ENCODE measurements at regions not wholly inside any gene's neighbourhood (a gene's known extent, or its start where the extent isn't known, plus 50 kb on each side); places are given as distances from the start of the nearest gene placed in this dataset.

- no peaks in the 10 kb centered on the region; the same call in 1 of the 2 replicates for H3K9me3 ChIP-seq
- H3K9me3 Mint-ChIP-seq (ENCODE audit: unreplicated experiment), result no peaks in the 10 kb centered on the region
- CTCF ChIA-PET, result no interaction called here
- no peak for DNase-seq
- POLR2A ChIA-PET, result no interaction called here
- no peaks in the 10 kb centered on the region for H3K27me3 ChIP-seq (replicated peaks; ENCODE audit: control insufficient read depth, insufficient read depth, low read length)
- H3K4me1 ChIP-seq, result no peaks in the 10 kb centered on the region
- no peaks in the 10 kb centered on the region for H3K36me3 ChIP-seq (ENCODE audit: control insufficient read depth, insufficient read depth, low read length)
- TF ChIP-seq CTCF (IDR thresholded peaks at IDR 0.05; ENCODE audit: insufficient read depth in 1 of 2, low read depth in 1 of 2, low read length in 1 of 2, severe bottlenecking in 1 of 2, unreplicated experiment in 1 of 2), result no peak
- no peaks in the 10 kb centered on the region for H3K27me3 Mint-ChIP-seq (ENCODE audit: insufficient read depth, unreplicated experiment)
- H3K36me3 Mint-ChIP-seq (ENCODE audit: insufficient read depth, unreplicated experiment), result no peaks in the 10 kb centered on the region
- intact Hi-C loops (cut with micrococcal nuclease; ENCODE audit: unreplicated experiment), result no loop called here
- H3K27ac Mint-ChIP-seq (ENCODE audit: unreplicated experiment), result no peak overlapping the region
- no peak overlapping the region for H3K4me3 ChIP-seq (ENCODE audit: low read depth, low read length)
- peaks cover 6% of the 10 kb centered on the region for H3K4me1 Mint-ChIP-seq (ENCODE audit: low read depth, unreplicated experiment)
- no TSS peak for BruUV-seq (replicated peaks)
- no peak overlapping the region for H3K4me3 Mint-ChIP-seq (ENCODE audit: unreplicated experiment)
Observed at GRCh38 chr5:87574106-87574505, 161.4 kb upstream of the CCNH start.

- ChIA-PET CTCF (no interaction called here), POLR2A (no interaction called here)
- no peaks in the 10 kb centered on the region for H3K27me3 ChIP-seq (replicated peaks; ENCODE audit: control insufficient read depth, insufficient read depth, low read length)
- TF ChIP-seq CTCF (IDR thresholded peaks at IDR 0.05; ENCODE audit: insufficient read depth in 1 of 2, low read depth in 1 of 2, low read length in 1 of 2, severe bottlenecking in 1 of 2, unreplicated experiment in 1 of 2), result no peak
- DNase-seq, result no peak
- H3K27ac Mint-ChIP-seq (ENCODE audit: unreplicated experiment), result no peak overlapping the region
- no TSS peak for BruUV-seq (replicated peaks)
- no peaks in the 10 kb centered on the region for H3K4me1 ChIP-seq
- no peak overlapping the region for H3K4me3 ChIP-seq (ENCODE audit: low read depth, low read length)
- H3K4me1 Mint-ChIP-seq (ENCODE audit: low read depth, unreplicated experiment), result peaks cover 6% of the 10 kb centered on the region
- H3K9me3 Mint-ChIP-seq (ENCODE audit: unreplicated experiment), result no peaks in the 10 kb centered on the region
- no peaks in the 10 kb centered on the region for H3K9me3 ChIP-seq
- intact Hi-C loops (cut with micrococcal nuclease; ENCODE audit: unreplicated experiment), result no loop called here
- H3K36me3 ChIP-seq (ENCODE audit: control insufficient read depth, insufficient read depth, low read length), result no peaks in the 10 kb centered on the region
- H3K36me3 Mint-ChIP-seq (ENCODE audit: insufficient read depth, unreplicated experiment), result no peaks in the 10 kb centered on the region
- H3K27me3 Mint-ChIP-seq (ENCODE audit: insufficient read depth, unreplicated experiment), result no peaks in the 10 kb centered on the region
- H3K4me3 Mint-ChIP-seq (ENCODE audit: unreplicated experiment), result no peak overlapping the region
Observed at GRCh38 chr5:87572611-87573010, 159.9 kb upstream of the CCNH start.

- Mint-ChIP-seq H3K4me3 (ENCODE audit: unreplicated experiment) (no peak overlapping the region), H3K27me3 (ENCODE audit: insufficient read depth, unreplicated experiment) (no peaks in the 10 kb centered on the region), H3K4me1 (ENCODE audit: low read depth, unreplicated experiment) (peaks cover 6% of the 10 kb centered on the region), H3K9me3 (ENCODE audit: unreplicated experiment) (no peaks in the 10 kb centered on the region), H3K36me3 (ENCODE audit: insufficient read depth, unreplicated experiment) (no peaks in the 10 kb centered on the region), H3K27ac (ENCODE audit: unreplicated experiment) (no peak overlapping the region)
- H3K4me1 ChIP-seq, result no peaks in the 10 kb centered on the region
- no peaks in the 10 kb centered on the region for H3K9me3 ChIP-seq
- DNase-seq, result no peak
- no peaks in the 10 kb centered on the region for H3K27me3 ChIP-seq (replicated peaks; ENCODE audit: control insufficient read depth, insufficient read depth, low read length)
- CTCF ChIA-PET, result no interaction called here
- intact Hi-C loops (cut with micrococcal nuclease; ENCODE audit: unreplicated experiment), result no loop called here
- no peak for TF ChIP-seq CTCF (IDR thresholded peaks at IDR 0.05; ENCODE audit: insufficient read depth in 1 of 2, low read depth in 1 of 2, low read length in 1 of 2, severe bottlenecking in 1 of 2, unreplicated experiment in 1 of 2)
- H3K36me3 ChIP-seq (ENCODE audit: control insufficient read depth, insufficient read depth, low read length), result no peaks in the 10 kb centered on the region
- POLR2A ChIA-PET, result no interaction called here
- BruUV-seq (replicated peaks), result no TSS peak
- no peak overlapping the region for H3K4me3 ChIP-seq (ENCODE audit: low read depth, low read length)
Observed at GRCh38 chr5:87572090-87572489, 159.4 kb upstream of the CCNH start.
